ENCODE measurements at regions not wholly inside any gene's neighbourhood (a gene's known extent, or its start where the extent isn't known, plus 50 kb on each side); places are given as distances from the start of the nearest gene placed in this dataset.

- TF ChIP-seq EZH2 (IDR thresholded peaks at IDR 0.05; ENCODE audit: borderline replicate concordance, low read depth, low read length, severe bottlenecking) (no peak), CTCF (IDR thresholded peaks at IDR 0.05; ENCODE audit: borderline replicate concordance, extremely low read depth, low read length, poor library complexity, severe bottlenecking) (no peak)
- Histone ChIP-seq H3K9me3 (ENCODE audit: insufficient read depth, low read length, severe bottlenecking) (no peaks in the 10 kb centered on the region), H4K20me1 (ENCODE audit: insufficient read depth, low read length) (no peaks in the 10 kb centered on the region), H3K9ac (ENCODE audit: low read depth, low read length) (no peak overlapping the region), H3K4me1 (ENCODE audit: insufficient read depth, low read length) (no peaks in the 10 kb centered on the region), H2AFZ (ENCODE audit: low read depth, low read length) (no peak overlapping the region), H3K27me3 (ENCODE audit: insufficient read depth, low read length, poor library complexity) (no peaks in the 10 kb centered on the region), H3K79me2 (ENCODE audit: insufficient read depth, low read length) (no peaks in the 10 kb centered on the region), H3K4me2 (ENCODE audit: insufficient read depth, low read length) (no peak overlapping the region), H3K4me3 (ENCODE audit: low read depth in 1 of 2, low read length in 2 of 2) (no peak overlapping the region), H3K27ac (ENCODE audit: low read length) (no peak overlapping the region), H3K36me3 (ENCODE audit: insufficient read depth, low read length) (no peaks in the 10 kb centered on the region)
- DNase-seq (no peak), ATAC-seq (ENCODE audit: insufficient read depth, low read depth) (no peak)
These were observed 268.8 kb upstream of the CNTN3 start for GRCh38 chr3:74883222-74883621.

GRCh38 chr3:74880237-74880636 lies 265.8 kb upstream of the CNTN3 start:
- no peak for ATAC-seq (ENCODE audit: insufficient read depth, low read depth)
- no peaks in the 10 kb centered on the region for H4K20me1 ChIP-seq (ENCODE audit: insufficient read depth, low read length)

GRCh38 chr3:74866357-74867030 lies 252.0 kb upstream of the CNTN3 start:
- DNase-seq (no peak), ATAC-seq (ENCODE audit: insufficient read depth, low read depth) (no peak)
- no peaks in the 10 kb centered on the region for H3K9me3 ChIP-seq (ENCODE audit: insufficient read depth, low read length, severe bottlenecking)
- no peak overlapping the region for H3K27ac ChIP-seq (ENCODE audit: low read length)
- no peaks in the 10 kb centered on the region for H3K79me2 ChIP-seq (ENCODE audit: insufficient read depth, low read length)
- H4K20me1 ChIP-seq (ENCODE audit: insufficient read depth, low read length), result no peaks in the 10 kb centered on the region
- H3K4me3 ChIP-seq (ENCODE audit: low read depth in 1 of 2, low read length in 2 of 2), result no peak overlapping the region
- no peak overlapping the region for H2AFZ ChIP-seq (ENCODE audit: low read depth, low read length)
- H3K4me2 ChIP-seq (ENCODE audit: insufficient read depth, low read length), result no peak overlapping the region
- no peak for TF ChIP-seq CTCF (IDR thresholded peaks at IDR 0.05; ENCODE audit: borderline replicate concordance, extremely low read depth, low read length, poor library complexity, severe bottlenecking)
- no peak overlapping the region for H3K9ac ChIP-seq (ENCODE audit: low read depth, low read length)
- H3K27me3 ChIP-seq (ENCODE audit: insufficient read depth, low read length, poor library complexity), result no peaks in the 10 kb centered on the region
- H3K4me1 ChIP-seq (ENCODE audit: insufficient read depth, low read length), result no peaks in the 10 kb centered on the region
- H3K36me3 ChIP-seq (ENCODE audit: insufficient read depth, low read length), result no peaks in the 10 kb centered on the region

More at GRCh38 chr3:74880237-74880636, 265.8 kb upstream of the CNTN3 start:
- Histone ChIP-seq H3K4me3 (ENCODE audit: low read depth in 1 of 2, low read length in 2 of 2) (no peak overlapping the region), H3K9me3 (ENCODE audit: insufficient read depth, low read length, severe bottlenecking) (no peaks in the 10 kb centered on the region), H3K79me2 (ENCODE audit: insufficient read depth, low read length) (no peaks in the 10 kb centered on the region), H3K9ac (ENCODE audit: low read depth, low read length) (no peak overlapping the region), H2AFZ (ENCODE audit: low read depth, low read length) (no peak overlapping the region), H3K27ac (ENCODE audit: low read length) (no peak overlapping the region), H3K4me1 (ENCODE audit: insufficient read depth, low read length) (no peaks in the 10 kb centered on the region), H3K36me3 (ENCODE audit: insufficient read depth, low read length) (no peaks in the 10 kb centered on the region), H3K27me3 (ENCODE audit: insufficient read depth, low read length, poor library complexity) (no peaks in the 10 kb centered on the region), H3K4me2 (ENCODE audit: insufficient read depth, low read length) (no peak overlapping the region)
- no peak for DNase-seq
- no peak for TF ChIP-seq EZH2 (IDR thresholded peaks at IDR 0.05; ENCODE audit: borderline replicate concordance, low read depth, low read length, severe bottlenecking)
- TF ChIP-seq CTCF (IDR thresholded peaks at IDR 0.05; ENCODE audit: borderline replicate concordance, extremely low read depth, low read length, poor library complexity, severe bottlenecking), result no peak
